HL-60 (cell line): ENCODE measurements at regions not wholly inside any gene's neighbourhood (a gene's known extent, or its start where the extent isn't known, plus 50 kb on each side); places are given as distances from the start of the nearest gene placed in this dataset.

Experiments used
- DNase-seq, 2 experiments: peaks; one replicate each; pipeline ENCODE4 v3.0.0-alpha.2; 2010 to 2020; ENCODE audit warnings: low read depth in 1 of 2, low spot score in 1 of 2
- H3K27ac ChIP-seq: fragments of 250-450 bp; sonication (Bioruptor Pico); replicated peaks from 2 replicates; pipeline ENCODE4 v1.5.1; 2020; ENCODE audit warnings: mild to moderate bottlenecking, moderate library complexity
- H3K27me3 ChIP-seq: fragments of 250-450 bp; sonication (Bioruptor Pico); 2 replicates; pipeline ENCODE4 v1.5.1; 2021; ENCODE audit warnings: mild to moderate bottlenecking, moderate library complexity; ENCODE audit not compliant: insufficient read depth, poor library complexity, severe bottlenecking
- H3K4me3 ChIP-seq: replicated peaks from 2 replicates; pipeline ENCODE4 v1.5.1; 2011; ENCODE audit warnings: mild to moderate bottlenecking, control low read depth, low read length; ENCODE audit not compliant: insufficient read depth
- CTCF ChIP-seq: IDR thresholded peaks from one replicate; pipeline ENCODE4 v1.5.1; 2011; ENCODE audit warnings: low read length, control low read depth, inconsistent platforms; ENCODE audit not compliant: insufficient read depth
- GABPA ChIP-seq: IDR thresholded peaks from 2 replicates; pipeline ENCODE4 v1.6.1; 2012; ENCODE audit warnings: low read depth
- POLR2AphosphoS5 ChIP-seq: IDR thresholded peaks from 2 replicates; pipeline ENCODE4 v1.6.1; 2012; ENCODE audit warnings: low read depth
- REST ChIP-seq: IDR thresholded peaks from 2 replicates; pipeline ENCODE4 v1.6.1; 2012; ENCODE audit warnings: low read depth; ENCODE audit not compliant: insufficient replicate concordance
- SPI1 ChIP-seq: IDR thresholded peaks from 2 replicates; pipeline ENCODE4 v1.6.1; 2012; ENCODE audit warnings: low read depth, mild to moderate bottlenecking, borderline replicate concordance

GRCh38 chr7:52647046-52647445, 388.4 kb upstream of the POM121L12 start:
- no peak for DNase-seq
- no peaks in the 10 kb centered on the region for H3K27me3 ChIP-seq
- no peak overlapping the region for H3K4me3 ChIP-seq
- TF ChIP-seq CTCF (no peak), POLR2AphosphoS5 (no peak), REST (no peak), GABPA (no peak), SPI1 (no peak)
- no peak overlapping the region for H3K27ac ChIP-seq

- TF ChIP-seq REST (no peak), CTCF (no peak), POLR2AphosphoS5 (no peak), SPI1 (no peak), GABPA (no peak)
- no peak overlapping the region for H3K4me3 ChIP-seq
- H3K27me3 ChIP-seq: no peaks in the 10 kb centered on the region
- no peak for DNase-seq
- H3K27ac ChIP-seq: no peak overlapping the region
These were observed 395.5 kb upstream of the POM121L12 start for GRCh38 chr7:52639981-52640380.

- H3K27ac ChIP-seq: no peak overlapping the region
- TF ChIP-seq CTCF: no peak
- TF ChIP-seq SPI1: no peak
- no peak for TF ChIP-seq GABPA
- no peak for TF ChIP-seq POLR2AphosphoS5
- TF ChIP-seq REST: no peak
- no peaks in the 10 kb centered on the region for H3K27me3 ChIP-seq
These were observed 396.3 kb upstream of the POM121L12 start for GRCh38 chr7:52639126-52639525.

More at GRCh38 chr7:52639126-52639525, 396.3 kb upstream of the POM121L12 start:
- no peak overlapping the region for H3K4me3 ChIP-seq
- DNase-seq: no peak
